IPS-18a (cell line): ENCODE measurements at regions not wholly inside any gene's neighbourhood (a gene's known extent, or its start where the extent isn't known, plus 50 kb on each side); places are given as distances from the start of the nearest gene placed in this dataset.
"Not testable (repeated sequence)": the region's sequence is repeated elsewhere in the genome, so short reads cannot be mapped to it uniquely, and the experiment has no call there.

Source experiments
- H3K27ac ChIP-seq: one replicate; pipeline ENCODE4 v1.5.1; 2013; ENCODE audit warnings: low read length
- H3K27me3 ChIP-seq: one replicate; pipeline ENCODE4 v1.6.1; 2013; ENCODE audit warnings: mild to moderate bottlenecking, low read length; ENCODE audit not compliant: control insufficient read depth, insufficient read depth
- H3K36me3 ChIP-seq: one replicate; pipeline ENCODE4 v1.6.1; 2013; ENCODE audit warnings: low read depth, low read length; ENCODE audit not compliant: control insufficient read depth
- H3K4me1 ChIP-seq: one replicate; pipeline ENCODE4 v1.6.1; 2013; ENCODE audit warnings: low read depth, low read length; ENCODE audit not compliant: control insufficient read depth
- H3K4me3 ChIP-seq: one replicate; pipeline ENCODE4 v1.5.1; 2013; ENCODE audit warnings: low read length
- H3K9ac ChIP-seq: one replicate; pipeline ENCODE4 v1.6.1; 2013; ENCODE audit warnings: mild to moderate bottlenecking, low read length, moderate library complexity
- H3K9me3 ChIP-seq: one replicate; pipeline ENCODE4 v1.6.1; 2013; ENCODE audit warnings: low read depth, low read length; ENCODE audit not compliant: control insufficient read depth

GRCh38 chrX:437661-438390, 51.1 kb upstream of the PPP2R3B start:
- no peaks in the 10 kb centered on the region for H3K9me3 ChIP-seq
- H3K4me1 ChIP-seq: no peaks in the 10 kb centered on the region
- no peak overlapping the region for H3K4me3 ChIP-seq
- peaks cover 1% of the 10 kb centered on the region for H3K27me3 ChIP-seq
- no peak overlapping the region for H3K9ac ChIP-seq
- no peaks in the 10 kb centered on the region for H3K36me3 ChIP-seq
- no peak overlapping the region for H3K27ac ChIP-seq

- no peaks in the 10 kb centered on the region for H3K36me3 ChIP-seq
- H3K27me3 ChIP-seq: peaks cover 15% of the 10 kb centered on the region
- no peaks in the 10 kb centered on the region for H3K4me1 ChIP-seq
- no peak overlapping the region for H3K27ac ChIP-seq
- no peak overlapping the region for H3K4me3 ChIP-seq
- no peaks in the 10 kb centered on the region for H3K9me3 ChIP-seq
- no peak overlapping the region for H3K9ac ChIP-seq
These were observed 52.5 kb upstream of the PPP2R3B start for GRCh38 chrX:439241-439640.

- Histone ChIP-seq H3K4me3 (no peak overlapping the region), H3K27ac (no peak overlapping the region), H3K4me1 (no peaks in the 10 kb centered on the region), H3K27me3 (peaks cover 20% of the 10 kb centered on the region), H3K9me3 (no peaks in the 10 kb centered on the region), H3K9ac (no peak overlapping the region), H3K36me3 (no peaks in the 10 kb centered on the region)
These were observed 53.0 kb upstream of the PPP2R3B start for GRCh38 chrX:439719-440118.

DNA sequence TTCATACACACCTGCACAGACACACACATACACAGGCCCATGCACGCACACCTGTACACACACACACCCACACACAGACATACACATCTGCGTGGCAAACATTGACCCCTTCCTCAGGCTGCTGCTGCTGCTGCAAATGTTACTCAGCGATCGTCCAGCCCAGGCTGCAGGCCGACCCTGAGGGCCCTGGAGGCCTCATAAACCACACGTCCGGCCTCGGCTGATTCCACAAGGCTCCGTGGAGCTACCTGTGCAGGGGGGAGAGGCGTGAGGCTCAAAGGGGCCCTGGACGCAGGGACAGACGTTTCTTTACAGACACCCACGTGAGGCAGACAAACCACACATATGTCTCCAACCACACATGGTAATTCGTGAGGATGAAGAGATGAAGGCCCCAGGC, 53.9 kb upstream of the PPP2R3B start:
- Histone ChIP-seq H3K9me3 (no peaks in the 10 kb centered on the region), H3K36me3 (no peaks in the 10 kb centered on the region), H3K9ac (no peak overlapping the region), H3K4me1 (peaks cover 5% of the 10 kb centered on the region), H3K27me3 (peaks cover 28% of the 10 kb centered on the region), H3K27ac (no peak overlapping the region), H3K4me3 (no peak overlapping the region)

DNA sequence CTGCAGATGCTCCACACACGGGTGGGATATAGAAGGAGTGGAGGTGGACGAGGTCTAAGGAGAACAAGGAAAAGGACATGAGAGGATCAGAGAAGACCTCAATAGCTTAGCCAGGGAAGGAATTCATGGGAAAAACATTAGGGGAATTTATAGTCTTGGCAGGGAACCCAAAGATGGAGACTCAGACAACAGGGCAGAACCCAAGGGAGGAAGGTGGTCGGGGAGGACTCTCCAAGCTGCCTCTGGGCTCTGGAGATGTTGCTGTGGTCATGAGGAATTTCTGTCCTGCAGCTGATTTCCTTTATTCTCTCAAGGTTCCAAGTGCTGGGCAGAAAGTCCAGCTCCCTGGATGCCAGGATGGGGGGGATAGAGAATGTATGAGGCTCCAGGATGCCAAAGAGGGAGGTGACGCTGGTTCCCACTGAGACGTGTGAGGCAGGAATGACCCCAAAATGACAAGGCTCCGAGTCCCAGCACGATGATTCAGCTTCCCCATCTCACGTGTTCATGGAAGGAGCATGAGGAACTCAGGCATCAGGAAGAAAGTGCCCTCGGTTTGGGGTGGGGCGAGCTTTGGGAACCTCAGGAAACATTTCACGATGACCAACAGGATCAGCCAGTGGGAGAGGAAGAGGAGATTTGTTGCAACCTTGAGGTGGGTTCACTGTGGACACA, 57.0 kb upstream of the PPP2R3B start:
- H3K27me3 ChIP-seq: peaks cover 37% of the 10 kb centered on the region
- H3K4me1 ChIP-seq: peaks cover 7% of the 10 kb centered on the region
- H3K4me3 ChIP-seq: no peak overlapping the region
- no peaks in the 10 kb centered on the region for H3K9me3 ChIP-seq
- no peaks in the 10 kb centered on the region for H3K36me3 ChIP-seq
- no peak overlapping the region for H3K27ac ChIP-seq
- no peak overlapping the region for H3K9ac ChIP-seq

- no peaks in the 10 kb centered on the region for H3K36me3 ChIP-seq
- H3K4me1 ChIP-seq: peaks cover 10% of the 10 kb centered on the region
- no peak overlapping the region for H3K27ac ChIP-seq
- no peaks in the 10 kb centered on the region for H3K9me3 ChIP-seq
- no peak overlapping the region for H3K9ac ChIP-seq
- H3K4me3 ChIP-seq: no peak overlapping the region
- H3K27me3 ChIP-seq: peaks cover 37% of the 10 kb centered on the region
These were observed 57.6 kb upstream of the PPP2R3B start for GRCh38 chrX:444305-444704.

DNA sequence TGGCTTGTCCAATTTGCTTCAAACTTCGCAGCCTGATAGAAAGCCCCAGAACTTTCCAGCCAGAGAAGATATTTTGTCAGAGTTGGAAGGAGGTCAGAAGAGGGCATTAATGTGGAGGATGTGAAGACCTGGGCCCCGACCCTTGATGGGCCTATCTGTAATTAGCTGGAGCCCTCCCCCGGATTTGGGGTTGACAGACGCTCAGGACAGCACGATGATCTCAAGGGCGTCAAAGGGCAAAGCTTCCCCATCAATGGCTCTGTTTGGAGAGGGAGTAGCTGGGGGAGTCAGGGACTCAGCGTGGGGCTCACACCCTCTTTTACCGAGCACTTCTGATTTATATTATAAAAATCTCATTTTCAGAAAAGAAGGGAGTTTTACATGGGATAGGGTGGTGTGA, 59.0 kb upstream of the PPP2R3B start:
- Histone ChIP-seq H3K27ac (no peak overlapping the region), H3K4me3 (peak overlapping the region; percentile 18), H3K9ac (no peak overlapping the region), H3K27me3 (peaks cover 37% of the 10 kb centered on the region), H3K9me3 (no peaks in the 10 kb centered on the region), H3K36me3 (no peaks in the 10 kb centered on the region), H3K4me1 (peaks cover 10% of the 10 kb centered on the region)

GRCh38 chrX:446245-446644, 59.5 kb upstream of the PPP2R3B start:
- Histone ChIP-seq H3K36me3 (no peaks in the 10 kb centered on the region), H3K9ac (no peak overlapping the region), H3K27ac (no peak overlapping the region), H3K4me1 (peaks cover 10% of the 10 kb centered on the region), H3K27me3 (peaks cover 37% of the 10 kb centered on the region), H3K4me3 (peak overlapping the region; percentile 18), H3K9me3 (no peaks in the 10 kb centered on the region)

DNA sequence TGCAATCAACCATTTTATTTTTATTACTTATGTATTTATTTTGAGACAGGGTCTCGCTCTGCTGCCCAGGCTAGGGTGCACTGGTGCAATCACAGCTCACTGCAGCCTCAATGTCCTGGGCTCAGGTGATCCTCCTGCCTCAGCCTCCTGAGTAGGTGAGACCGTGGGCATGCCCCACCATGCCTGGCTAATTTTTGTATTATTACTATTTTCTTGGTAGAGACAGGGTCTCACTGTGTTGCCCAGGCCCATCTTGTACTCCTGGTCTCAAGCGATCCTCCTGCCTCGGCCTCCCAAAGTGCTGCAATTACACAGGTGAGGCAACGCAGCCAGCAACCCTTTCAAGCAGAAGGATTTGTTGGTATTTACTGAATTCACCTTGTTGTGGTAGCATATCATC, 60.3 kb upstream of the PPP2R3B start:
- Histone ChIP-seq H3K36me3 (no peaks in the 10 kb centered on the region), H3K27me3 (peaks cover 37% of the 10 kb centered on the region), H3K9ac (no peak overlapping the region), H3K4me3 (no peak overlapping the region), H3K27ac (no peak overlapping the region), H3K4me1 (peaks cover 10% of the 10 kb centered on the region), H3K9me3 (no peaks in the 10 kb centered on the region)

DNA sequence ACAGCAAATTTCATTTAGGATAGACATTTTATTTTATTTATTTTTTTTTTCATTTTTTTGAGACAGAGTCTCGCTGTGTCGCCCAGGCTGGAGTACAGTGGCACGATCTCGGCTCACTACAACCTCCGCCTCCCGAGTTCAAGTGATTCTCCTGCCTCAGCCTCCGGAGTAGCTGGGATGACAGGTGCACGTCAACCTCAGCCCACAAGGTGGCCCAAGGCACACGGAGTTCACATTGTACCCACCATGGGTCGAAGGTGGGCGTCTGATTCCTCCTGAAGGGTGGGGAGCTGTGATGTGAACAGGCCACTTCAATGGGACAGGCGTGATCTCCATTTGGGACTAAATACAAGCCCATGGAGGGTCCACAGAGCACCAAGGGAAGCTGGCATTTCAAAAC, 65.0 kb upstream of the PPP2R3B start:
- not testable (repeated sequence) for H3K27me3 ChIP-seq, H3K36me3 ChIP-seq, H3K4me3 ChIP-seq, H3K9ac ChIP-seq, H3K9me3 ChIP-seq, H3K27ac ChIP-seq, H3K4me1 ChIP-seq

DNA sequence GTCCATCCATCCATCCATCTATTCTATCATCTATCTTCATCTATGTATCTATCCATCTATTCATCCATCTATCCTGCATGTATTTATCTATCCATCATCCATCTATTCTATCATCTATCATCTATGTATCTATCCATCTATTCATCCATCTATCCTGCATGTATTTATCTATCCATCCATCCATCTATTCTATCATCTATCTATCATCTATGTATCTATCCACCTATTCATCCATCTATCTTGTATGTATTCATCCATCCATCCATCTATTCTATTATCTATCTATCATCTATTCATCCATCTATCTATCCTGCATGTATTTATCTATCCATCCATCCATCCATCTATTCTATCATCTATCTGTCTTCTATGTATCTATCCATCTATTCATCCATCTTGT, 65.9 kb upstream of the PPP2R3B start:
- no peak overlapping the region for H3K4me3 ChIP-seq
- H3K27me3 ChIP-seq: no peaks in the 10 kb centered on the region
- no peaks in the 10 kb centered on the region for H3K36me3 ChIP-seq
- no peak overlapping the region for H3K27ac ChIP-seq
- no peak overlapping the region for H3K9ac ChIP-seq
- no peaks in the 10 kb centered on the region for H3K9me3 ChIP-seq
- peaks cover 3% of the 10 kb centered on the region for H3K4me1 ChIP-seq

DNA sequence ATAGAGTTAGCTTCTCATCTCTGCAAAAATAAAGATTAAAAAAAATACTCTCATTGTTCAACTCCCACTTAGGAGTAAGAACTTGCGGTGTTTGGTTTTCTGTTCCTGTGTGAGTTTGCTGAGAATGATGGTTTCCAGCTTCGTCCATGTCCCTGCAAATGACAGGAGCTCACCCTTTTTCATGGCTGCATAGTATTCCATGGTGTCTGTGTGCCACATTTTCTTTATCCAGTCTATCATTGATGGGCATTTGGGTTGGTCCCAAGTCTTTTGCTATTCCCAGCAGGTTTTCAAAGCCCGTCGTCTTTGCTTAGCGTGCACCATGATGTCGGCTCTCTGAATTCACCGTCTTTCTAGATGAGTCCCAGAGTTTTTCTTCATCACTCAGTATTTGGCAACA, 67.8 kb upstream of the PPP2R3B start:
- H3K9me3 ChIP-seq, H3K36me3 ChIP-seq, H3K27ac ChIP-seq, H3K27me3 ChIP-seq, H3K4me1 ChIP-seq, H3K9ac ChIP-seq, H3K4me3 ChIP-seq: not testable (repeated sequence)
